ENCODE measurements at regions not wholly inside any gene's neighbourhood (a gene's known extent, or its start where the extent isn't known, plus 50 kb on each side); places are given as distances from the start of the nearest gene placed in this dataset.

GRCh38 chr5:121745407-121745806 lies 106.3 kb upstream of the FTMT start:
- Histone ChIP-seq H3K36me3 (no peaks in the 10 kb centered on the region), H3K27me3 (no peaks in the 10 kb centered on the region), H3K4me1 (no peaks in the 10 kb centered on the region), H3K4me3 (no peak overlapping the region), H3K27ac (no peak overlapping the region), H3K9me3 (peaks cover 0 to 3% of the 10 kb centered on the region in 2 donors)
- no peak for DNase-seq (ENCODE audit: low spot score in 2 of 2)
- TF ChIP-seq POLR2AphosphoS5 (IDR thresholded peaks at IDR 0.05) (no peak), POLR2A (IDR thresholded peaks at IDR 0.05) (no peak)
- TF ChIP-seq, protein P1, sequence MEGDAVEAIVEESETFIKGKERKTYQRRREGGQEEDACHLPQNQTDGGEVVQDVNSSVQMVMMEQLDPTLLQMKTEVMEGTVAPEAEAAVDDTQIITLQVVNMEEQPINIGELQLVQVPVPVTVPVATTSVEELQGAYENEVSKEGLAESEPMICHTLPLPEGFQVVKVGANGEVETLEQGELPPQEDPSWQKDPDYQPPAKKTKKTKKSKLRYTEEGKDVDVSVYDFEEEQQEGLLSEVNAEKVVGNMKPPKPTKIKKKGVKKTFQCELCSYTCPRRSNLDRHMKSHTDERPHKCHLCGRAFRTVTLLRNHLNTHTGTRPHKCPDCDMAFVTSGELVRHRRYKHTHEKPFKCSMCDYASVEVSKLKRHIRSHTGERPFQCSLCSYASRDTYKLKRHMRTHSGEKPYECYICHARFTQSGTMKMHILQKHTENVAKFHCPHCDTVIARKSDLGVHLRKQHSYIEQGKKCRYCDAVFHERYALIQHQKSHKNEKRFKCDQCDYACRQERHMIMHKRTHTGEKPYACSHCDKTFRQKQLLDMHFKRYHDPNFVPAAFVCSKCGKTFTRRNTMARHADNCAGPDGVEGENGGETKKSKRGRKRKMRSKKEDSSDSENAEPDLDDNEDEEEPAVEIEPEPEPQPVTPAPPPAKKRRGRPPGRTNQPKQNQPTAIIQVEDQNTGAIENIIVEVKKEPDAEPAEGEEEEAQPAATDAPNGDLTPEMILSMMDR (IDR thresholded peaks at IDR 0.05) = no peak
- intact Hi-C loops (cut with DNase I; ENCODE audit: low total_unique reads) = no loop called here

DNA sequence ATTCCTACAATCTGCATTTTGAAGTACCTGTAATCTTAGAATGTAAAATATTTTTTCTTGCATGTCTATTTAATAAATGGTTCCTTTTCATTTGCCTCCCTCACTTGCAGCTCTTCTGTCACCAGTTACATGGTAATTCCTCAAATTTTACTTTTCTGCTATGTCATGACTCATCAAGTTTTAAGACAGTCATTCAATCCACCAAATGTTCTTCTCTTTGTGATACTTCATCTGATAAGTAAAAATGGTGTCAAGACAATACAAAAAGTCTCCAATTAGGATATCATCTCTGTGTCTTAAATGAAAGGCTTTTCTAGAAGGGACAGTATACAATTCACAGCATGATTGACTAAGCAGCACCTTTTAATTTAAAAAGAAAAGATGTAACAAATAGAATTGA lies 104.9 kb upstream of the FTMT start:
- no peak overlapping the region for H3K27ac ChIP-seq
- no peaks in the 10 kb centered on the region for H3K27me3 ChIP-seq
- DNase-seq (ENCODE audit: low spot score in 2 of 2) = no peak
- intact Hi-C loops (cut with DNase I; ENCODE audit: low total_unique reads) = no loop called here
- H3K4me3 ChIP-seq = no peak overlapping the region
- H3K4me1 ChIP-seq = no peaks in the 10 kb centered on the region
- no peaks in the 10 kb centered on the region for H3K36me3 ChIP-seq
- peaks cover 0 to 2% of the 10 kb centered on the region in 2 donors for H3K9me3 ChIP-seq
- TF ChIP-seq, protein P1 (IDR thresholded peaks at IDR 0.05) = no peak
- TF ChIP-seq POLR2AphosphoS5 (IDR thresholded peaks at IDR 0.05) = no peak
- no peak for TF ChIP-seq POLR2A (IDR thresholded peaks at IDR 0.05)

GRCh38 chr5:121748686-121749085 lies 103.0 kb upstream of the FTMT start:
- intact Hi-C loops (cut with DNase I; ENCODE audit: low total_unique reads) = no loop called here
- no peaks in the 10 kb centered on the region for H3K9me3 ChIP-seq
- TF ChIP-seq, protein P1 (IDR thresholded peaks at IDR 0.05) = no peak
- TF ChIP-seq POLR2AphosphoS5 (IDR thresholded peaks at IDR 0.05) (no peak), POLR2A (IDR thresholded peaks at IDR 0.05) (no peak)
- no peak overlapping the region for H3K27ac ChIP-seq
- no peaks in the 10 kb centered on the region for H3K36me3 ChIP-seq
- no peaks in the 10 kb centered on the region for H3K4me1 ChIP-seq
- no peak overlapping the region for H3K4me3 ChIP-seq
- H3K27me3 ChIP-seq = no peaks in the 10 kb centered on the region
- DNase-seq (ENCODE audit: low spot score in 2 of 2) = no peak

DNA sequence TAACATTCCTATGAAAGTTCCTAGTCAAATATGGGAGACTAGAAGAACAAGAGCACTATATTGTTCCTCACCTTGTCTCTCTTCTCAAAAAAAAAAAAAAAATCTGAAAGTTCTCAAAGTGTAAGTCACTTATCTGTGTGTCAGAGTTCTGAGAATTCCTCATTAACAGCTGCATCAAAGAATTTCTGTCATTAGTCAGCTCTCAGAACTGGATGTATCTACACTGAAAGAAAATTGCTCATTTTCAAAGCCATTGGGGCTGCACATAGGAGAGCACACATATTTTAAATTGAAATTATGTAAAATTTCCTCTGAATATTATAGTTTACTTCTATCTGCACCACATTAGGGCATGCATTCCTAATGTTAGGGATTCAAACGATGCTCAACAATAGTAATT lies 99.5 kb upstream of the FTMT start:
- Histone ChIP-seq H3K27ac (no peak overlapping the region), H3K27me3 (no peaks in the 10 kb centered on the region), H3K36me3 (no peaks in the 10 kb centered on the region), H3K4me1 (no peaks in the 10 kb centered on the region), H3K4me3 (no peak overlapping the region), H3K9me3 (no peaks in the 10 kb centered on the region)
- no peak for TF ChIP-seq POLR2A (IDR thresholded peaks at IDR 0.05)
- TF ChIP-seq, protein P1 (IDR thresholded peaks at IDR 0.05) = no peak
- TF ChIP-seq POLR2AphosphoS5 (IDR thresholded peaks at IDR 0.05) = no peak
- DNase-seq (ENCODE audit: low spot score in 2 of 2) = no peak
- intact Hi-C loops (cut with DNase I; ENCODE audit: low total_unique reads) = no loop called here

- H3K27ac ChIP-seq = no peak overlapping the region
- H3K36me3 ChIP-seq = no peaks in the 10 kb centered on the region
- DNase-seq (ENCODE audit: low spot score in 2 of 2) = no peak
- no peak for TF ChIP-seq POLR2A (IDR thresholded peaks at IDR 0.05)
- TF ChIP-seq, protein P1 (IDR thresholded peaks at IDR 0.05) = no peak
- intact Hi-C loops (cut with DNase I; ENCODE audit: low total_unique reads) = no loop called here
- H3K4me3 ChIP-seq = no peak overlapping the region
- H3K27me3 ChIP-seq = no peaks in the 10 kb centered on the region
- H3K4me1 ChIP-seq = no peaks in the 10 kb centered on the region
- H3K9me3 ChIP-seq = no peaks in the 10 kb centered on the region
These were observed 96.4 kb upstream of the FTMT start for GRCh38 chr5:121755266-121755665.
